Osteoblast (primary cell): ENCODE measurements at regions not wholly inside any gene's neighbourhood (a gene's known extent, or its start where the extent isn't known, plus 50 kb on each side); places are given as distances from the start of the nearest gene placed in this dataset.

Experiments used
- DNase-seq: peaks from one replicate; pipeline ENCODE4 v3.0.0; 2011; ENCODE audit warnings: low spot score, mixed read lengths; ENCODE audit not compliant: insufficient read length; ENCODE audit errors: missing footprints
- H2AFZ ChIP-seq: 2 replicates; pipeline ENCODE4 v1.6.0; 2011; ENCODE audit warnings: mild to moderate bottlenecking, low read length
- H3K27ac ChIP-seq: 2 replicates; pipeline ENCODE4 v1.5.1; 2011; ENCODE audit warnings: mild to moderate bottlenecking, low read depth, low read length, moderate library complexity
- H3K27me3 ChIP-seq: 2 replicates; pipeline ENCODE4 v1.6.0; 2012; ENCODE audit warnings: mild to moderate bottlenecking, control low read depth, inconsistent platforms, low read length, moderate library complexity; ENCODE audit not compliant: insufficient read depth
- H3K36me3 ChIP-seq: 2 replicates; pipeline ENCODE4 v1.5.1; 2011; ENCODE audit warnings: mild to moderate bottlenecking, low read length, control low read depth, moderate library complexity; ENCODE audit not compliant: insufficient read depth
- H3K4me1 ChIP-seq: 2 replicates; pipeline ENCODE4 v1.5.1; 2011; ENCODE audit warnings: mild to moderate bottlenecking, low read length, control low read depth, moderate library complexity; ENCODE audit not compliant: insufficient read depth
- H3K4me2 ChIP-seq: 2 replicates; pipeline ENCODE4 v1.6.0; 2011; ENCODE audit warnings: mild to moderate bottlenecking, low read length; ENCODE audit not compliant: insufficient read depth
- H3K4me3 ChIP-seq: fragments of 200-600 bp; sonication (generic); 3 replicates; pipeline ENCODE4 v1.5.1; 2012; ENCODE audit warnings: mild to moderate bottlenecking, low read length, inconsistent platforms; ENCODE audit not compliant: insufficient read depth
- H3K79me2 ChIP-seq: 2 replicates; pipeline ENCODE4 v1.6.0; 2012; ENCODE audit warnings: mild to moderate bottlenecking, low read length, control low read depth, inconsistent platforms; ENCODE audit not compliant: insufficient read depth
- H3K9me3 ChIP-seq: 2 replicates; pipeline ENCODE4 v1.5.1; 2011; ENCODE audit warnings: low read depth, low read length, control low read depth
- H4K20me1 ChIP-seq: 2 replicates; pipeline ENCODE4 v1.6.0; 2012; ENCODE audit warnings: mild to moderate bottlenecking, low read length, control low read depth; ENCODE audit not compliant: insufficient read depth
- CTCF ChIP-seq: IDR thresholded peaks from 2 replicates; pipeline ENCODE4 v1.5.1; 2011; ENCODE audit warnings: mild to moderate bottlenecking, low read depth, low read length, moderate library complexity; ENCODE audit errors: extremely low read depth

- no peaks in the 10 kb centered on the region for H3K79me2 ChIP-seq
- no peak overlapping the region for H3K4me3 ChIP-seq
- no peak overlapping the region for H3K27ac ChIP-seq
- H2AFZ ChIP-seq, result no peak overlapping the region
- H3K4me2 ChIP-seq, result no peak overlapping the region
- H3K27me3 ChIP-seq, result no peaks in the 10 kb centered on the region
- TF ChIP-seq CTCF, result no peak
- H4K20me1 ChIP-seq, result no peaks in the 10 kb centered on the region
- no peaks in the 10 kb centered on the region for H3K9me3 ChIP-seq
- no peak for DNase-seq
- no peaks in the 10 kb centered on the region for H3K36me3 ChIP-seq
- H3K4me1 ChIP-seq, result no peaks in the 10 kb centered on the region
These were observed 665.1 kb downstream of the CCSER2 start for GRCh38 chr10:84993251-84994035.

- Histone ChIP-seq H3K9me3 (no peaks in the 10 kb centered on the region), H3K4me2 (no peak overlapping the region), H3K27me3 (no peaks in the 10 kb centered on the region), H4K20me1 (no peaks in the 10 kb centered on the region), H3K27ac (no peak overlapping the region), H3K4me1 (no peaks in the 10 kb centered on the region), H3K36me3 (no peaks in the 10 kb centered on the region), H3K4me3 (no peak overlapping the region), H2AFZ (no peak overlapping the region), H3K79me2 (no peaks in the 10 kb centered on the region)
- DNase-seq, result no peak
- no peak for TF ChIP-seq CTCF
These were observed 666.3 kb downstream of the CCSER2 start for GRCh38 chr10:84994722-84995121.

GRCh38 chr10:84996580-84996979 is 668.2 kb downstream of the CCSER2 start:
- Histone ChIP-seq H3K9me3 (no peaks in the 10 kb centered on the region), H3K4me2 (no peak overlapping the region), H2AFZ (no peak overlapping the region), H4K20me1 (no peaks in the 10 kb centered on the region), H3K79me2 (no peaks in the 10 kb centered on the region), H3K4me3 (no peak overlapping the region), H3K36me3 (no peaks in the 10 kb centered on the region), H3K27ac (no peak overlapping the region), H3K27me3 (no peaks in the 10 kb centered on the region), H3K4me1 (no peaks in the 10 kb centered on the region)
- TF ChIP-seq CTCF, result no peak
- no peak for DNase-seq

- H3K27me3 ChIP-seq, result no peaks in the 10 kb centered on the region
- H3K27ac ChIP-seq, result no peak overlapping the region
- H2AFZ ChIP-seq, result no peak overlapping the region
- H3K4me2 ChIP-seq, result no peak overlapping the region
- H3K4me1 ChIP-seq, result no peaks in the 10 kb centered on the region
- no peaks in the 10 kb centered on the region for H3K79me2 ChIP-seq
- no peak overlapping the region for H3K4me3 ChIP-seq
- no peak for DNase-seq
- no peaks in the 10 kb centered on the region for H3K36me3 ChIP-seq
- no peaks in the 10 kb centered on the region for H3K9me3 ChIP-seq
- no peaks in the 10 kb centered on the region for H4K20me1 ChIP-seq
- no peak for TF ChIP-seq CTCF
These were observed 669.5 kb downstream of the CCSER2 start for GRCh38 chr10:84997870-84998269.
